Transverse colon (tissue), 3 donors: ENCODE measurements at regions not wholly inside any gene's neighbourhood (a gene's known extent, or its start where the extent isn't known, plus 50 kb on each side); places are given as distances from the start of the nearest gene placed in this dataset.

Experiments used
- POLR2A ChIP-seq: fragments of 450-650 bp; IDR thresholded peaks from one replicate; pipeline ENCODE4 v1.6.1; 2016; ENCODE audit warnings: antibody characterized with exemption, mild to moderate bottlenecking, moderate library complexity
- POLR2AphosphoS5 ChIP-seq, 3 donors: sonication (generic); formaldehyde crosslinking; IDR thresholded peaks; one replicate each; pipeline ENCODE4 v1.6.1; 2016; ENCODE audit warnings: antibody characterized with exemption in 3 of 3

DNA sequence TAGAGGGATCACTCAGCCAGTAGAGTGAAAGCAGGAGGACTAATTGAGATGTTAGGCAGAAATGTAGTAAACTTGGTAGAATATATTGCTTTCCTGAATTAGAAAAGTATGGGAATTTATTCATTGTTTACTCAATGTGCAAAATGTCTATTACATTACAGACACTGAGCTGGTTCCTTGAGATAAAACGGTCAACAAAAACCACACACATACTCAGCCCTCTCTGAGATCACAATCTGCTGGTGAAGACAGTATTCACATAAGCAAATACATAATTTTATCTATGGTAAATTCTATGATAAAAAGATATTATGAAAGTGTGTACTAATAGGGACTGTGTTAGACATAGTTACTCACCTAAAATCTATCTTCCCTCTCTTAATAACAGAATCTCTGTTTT is 833.5 kb downstream of the KCNA4 start:
- no peak for TF ChIP-seq POLR2AphosphoS5 (IDR thresholded peaks at IDR 0.05)
- TF ChIP-seq POLR2A = no peak
